GM23248 (cell line): ENCODE measurements at regions not wholly inside any gene's neighbourhood (a gene's known extent, or its start where the extent isn't known, plus 50 kb on each side); places are given as distances from the start of the nearest gene placed in this dataset.

Experiments
- DNase-seq: peaks from one replicate; pipeline ENCODE4 v3.0.0-alpha.2; 2015
- H2AFZ ChIP-seq: fragments of 200-600 bp; sonication (generic); 2 replicates; pipeline ENCODE4 v1.6.1; 2016; ENCODE audit warnings: antibody characterized with exemption
- H3F3A ChIP-seq: fragments of 200-600 bp; sonication (generic); 2 replicates; pipeline ENCODE4 v1.6.1; 2016; ENCODE audit warnings: mild to moderate bottlenecking, antibody characterized with exemption, mixed run types; ENCODE audit not compliant: insufficient read depth
- H3K27ac ChIP-seq: fragments of 200-600 bp; sonication (generic); 2 replicates; pipeline ENCODE4 v1.5.1; 2016; ENCODE audit warnings: mild to moderate bottlenecking
- H3K27me3 ChIP-seq: fragments of 200-600 bp; sonication (generic); replicated peaks from 2 replicates; pipeline ENCODE4 v1.6.1; 2016; ENCODE audit warnings: mild to moderate bottlenecking; ENCODE audit not compliant: insufficient read depth
- H3K36me3 ChIP-seq: fragments of 200-600 bp; sonication (generic); 2 replicates; pipeline ENCODE4 v1.6.1; 2016; ENCODE audit warnings: low read depth, mild to moderate bottlenecking
- H3K4me1 ChIP-seq: fragments of 200-600 bp; sonication (generic); 2 replicates; pipeline ENCODE4 v1.6.1; 2016; ENCODE audit warnings: mild to moderate bottlenecking; ENCODE audit not compliant: insufficient read depth
- H3K4me2 ChIP-seq: fragments of 200-600 bp; sonication (generic); one replicate; pipeline ENCODE4 v1.6.1; 2016; ENCODE audit warnings: mild to moderate bottlenecking; ENCODE audit not compliant: unreplicated experiment
- H3K4me3 ChIP-seq: fragments of 200-600 bp; sonication (generic); 2 replicates; pipeline ENCODE4 v1.5.1; 2016; ENCODE audit warnings: mild to moderate bottlenecking
- H3K79me2 ChIP-seq: fragments of 200-600 bp; sonication (generic); 2 replicates; pipeline ENCODE4 v1.6.1; 2016; ENCODE audit warnings: mild to moderate bottlenecking; ENCODE audit not compliant: insufficient read depth
- H3K9ac ChIP-seq: fragments of 200-600 bp; sonication (generic); 2 replicates; pipeline ENCODE4 v1.6.1; 2016; ENCODE audit warnings: mild to moderate bottlenecking
- H3K9me2 ChIP-seq: fragments of 200-600 bp; sonication (generic); 2 replicates; pipeline ENCODE4 v1.6.1; 2016; ENCODE audit warnings: mixed run types, mild to moderate bottlenecking, moderate library complexity; ENCODE audit not compliant: insufficient read depth
- H3K9me3 ChIP-seq: fragments of 200-600 bp; sonication (generic); one replicate; pipeline ENCODE4 v1.6.1; 2017; ENCODE audit warnings: low read depth
- H4K20me1 ChIP-seq: fragments of 200-600 bp; sonication (generic); 2 replicates; pipeline ENCODE4 v1.6.0; 2016; ENCODE audit not compliant: insufficient read depth
- EZH2 ChIP-seq: fragments of 200-600 bp; sonication (generic); IDR thresholded peaks from 2 replicates; pipeline ENCODE4 v1.6.1; 2018; ENCODE audit warnings: antibody characterized with exemption, mild to moderate bottlenecking; ENCODE audit not compliant: insufficient read depth, poor library complexity, severe bottlenecking
- EZH2phosphoT487 ChIP-seq: fragments of 200-600 bp; sonication (generic); IDR thresholded peaks from 2 replicates; pipeline ENCODE4 v1.6.1; 2018; ENCODE audit warnings: antibody characterized with exemption, moderate library complexity, mild to moderate bottlenecking, low read depth; ENCODE audit not compliant: insufficient read depth
- WGBS, 2 experiments: methylation state at CpG; one replicate each; pipeline ENCODE4 v1.1.6; 2015 to 2017; ENCODE audit warnings: low lambda C conversion rate in 2 of 2, low coverage in 1 of 2; ENCODE audit errors: missing lambda C conversion rate in 2 of 2; 5-methylcytosine and 5-hydroxymethylcytosine counted together
- in situ Hi-C: fragments of 300-500 bp; cut with MboI; formaldehyde crosslinking; loops from 2 replicates; pipeline ENCODE4 v1.15.0; 2020

- DNase-seq, result no peak
- no peak overlapping the region for H2AFZ ChIP-seq
- H3K9me2 ChIP-seq, result no peaks in the 10 kb centered on the region
- no peak for TF ChIP-seq EZH2phosphoT487
- no peak for TF ChIP-seq EZH2
- H3K79me2 ChIP-seq, result no peaks in the 10 kb centered on the region
- no peak overlapping the region for H3K27ac ChIP-seq
- in situ Hi-C loops, result no loop called here
- no peaks in the 10 kb centered on the region for H3F3A ChIP-seq
- H3K9me3 ChIP-seq, result no peaks in the 10 kb centered on the region
- H4K20me1 ChIP-seq, result no peaks in the 10 kb centered on the region
- 65 to 67% methylated on average over 3 of the region's 3 CpGs for WGBS, 2 experiments
- H3K4me2 ChIP-seq, result no peak overlapping the region
- H3K27me3 ChIP-seq, result no peaks in the 10 kb centered on the region
- H3K36me3 ChIP-seq, result no peaks in the 10 kb centered on the region
- no peak overlapping the region for H3K4me3 ChIP-seq
- no peak overlapping the region for H3K9ac ChIP-seq
- H3K4me1 ChIP-seq, result no peaks in the 10 kb centered on the region
Observed at GRCh38 chr12:19884021-19884492, 444.8 kb downstream of the AEBP2 start.

GRCh38 chr12:19885093-19885812 lies 446.0 kb downstream of the AEBP2 start:
- no peaks in the 10 kb centered on the region for H4K20me1 ChIP-seq
- no peaks in the 10 kb centered on the region for H3K4me1 ChIP-seq
- in situ Hi-C loops, result no loop called here
- H3K4me2 ChIP-seq, result no peak overlapping the region
- H3K9me3 ChIP-seq, result no peaks in the 10 kb centered on the region
- no peak overlapping the region for H3K4me3 ChIP-seq
- H3K36me3 ChIP-seq, result no peaks in the 10 kb centered on the region
- no peaks in the 10 kb centered on the region for H3K27me3 ChIP-seq
- TF ChIP-seq EZH2phosphoT487 (no peak), EZH2 (no peak)
- no peak overlapping the region for H3K27ac ChIP-seq
- H3K9me2 ChIP-seq, result no peaks in the 10 kb centered on the region
- H3K79me2 ChIP-seq, result no peaks in the 10 kb centered on the region
- no peak for DNase-seq
- no peaks in the 10 kb centered on the region for H3F3A ChIP-seq
- WGBS, 2 experiments, result 67 to 70% methylated on average over 8 of the region's 8 CpGs
- H3K9ac ChIP-seq, result no peak overlapping the region
- no peak overlapping the region for H2AFZ ChIP-seq

- no peak overlapping the region for H3K4me3 ChIP-seq
- no peak for TF ChIP-seq EZH2
- no peak overlapping the region for H3K4me2 ChIP-seq
- no peak overlapping the region for H3K9ac ChIP-seq
- no peaks in the 10 kb centered on the region for H3K79me2 ChIP-seq
- H3K27me3 ChIP-seq, result no peaks in the 10 kb centered on the region
- H3K9me2 ChIP-seq, result no peaks in the 10 kb centered on the region
- no peaks in the 10 kb centered on the region for H3K9me3 ChIP-seq
- 78 to 84% methylated on average over 4 of the region's 4 CpGs for WGBS, 2 experiments
- no peaks in the 10 kb centered on the region for H4K20me1 ChIP-seq
- H3K36me3 ChIP-seq, result no peaks in the 10 kb centered on the region
- no peaks in the 10 kb centered on the region for H3F3A ChIP-seq
- no peak for DNase-seq
- H3K4me1 ChIP-seq, result no peaks in the 10 kb centered on the region
- no peak overlapping the region for H2AFZ ChIP-seq
- in situ Hi-C loops, result no loop called here
- no peak overlapping the region for H3K27ac ChIP-seq
Observed at GRCh38 chr12:19886065-19886464, 446.8 kb downstream of the AEBP2 start.

- Histone ChIP-seq H3K36me3 (no peaks in the 10 kb centered on the region), H3K4me3 (no peak overlapping the region), H4K20me1 (no peaks in the 10 kb centered on the region), H3K4me2 (no peak overlapping the region), H3K9me2 (no peaks in the 10 kb centered on the region), H3K9me3 (no peaks in the 10 kb centered on the region), H3K4me1 (no peaks in the 10 kb centered on the region), H3K27me3 (no peaks in the 10 kb centered on the region), H3K27ac (no peak overlapping the region), H3K79me2 (no peaks in the 10 kb centered on the region), H3K9ac (no peak overlapping the region), H3F3A (no peaks in the 10 kb centered on the region), H2AFZ (no peak overlapping the region)
- DNase-seq, result no peak
- WGBS, 2 experiments, result 91 to 92% methylated on average over 5 of the region's 5 CpGs
- TF ChIP-seq EZH2 (no peak), EZH2phosphoT487 (no peak)
- in situ Hi-C loops, result no loop called here
Observed at GRCh38 chr12:19886639-19887064, 447.4 kb downstream of the AEBP2 start.

GRCh38 chr12:19890024-19890423 lies 450.7 kb downstream of the AEBP2 start:
- no peak for DNase-seq
- no peaks in the 10 kb centered on the region for H3K27me3 ChIP-seq
- no peaks in the 10 kb centered on the region for H3K36me3 ChIP-seq
- H3F3A ChIP-seq, result peaks cover 4% of the 10 kb centered on the region; the same call in 1 of the 2 replicates
- H4K20me1 ChIP-seq, result no peaks in the 10 kb centered on the region
- in situ Hi-C loops, result no loop called here
- no peak for TF ChIP-seq EZH2
- TF ChIP-seq EZH2phosphoT487, result no peak
- H3K9ac ChIP-seq, result no peak overlapping the region
- no peak overlapping the region for H2AFZ ChIP-seq
- H3K79me2 ChIP-seq, result no peaks in the 10 kb centered on the region
- no peaks in the 10 kb centered on the region for H3K9me2 ChIP-seq
- no peaks in the 10 kb centered on the region for H3K9me3 ChIP-seq
- no peak overlapping the region for H3K4me2 ChIP-seq
- H3K4me3 ChIP-seq, result no peak overlapping the region
- peaks cover 16% of the 10 kb centered on the region for H3K4me1 ChIP-seq
- H3K27ac ChIP-seq, result no peak overlapping the region
